ENCODE measurements at regions not wholly inside any gene's neighbourhood (a gene's known extent, or its start where the extent isn't known, plus 50 kb on each side); places are given as distances from the start of the nearest gene placed in this dataset.

DNA sequence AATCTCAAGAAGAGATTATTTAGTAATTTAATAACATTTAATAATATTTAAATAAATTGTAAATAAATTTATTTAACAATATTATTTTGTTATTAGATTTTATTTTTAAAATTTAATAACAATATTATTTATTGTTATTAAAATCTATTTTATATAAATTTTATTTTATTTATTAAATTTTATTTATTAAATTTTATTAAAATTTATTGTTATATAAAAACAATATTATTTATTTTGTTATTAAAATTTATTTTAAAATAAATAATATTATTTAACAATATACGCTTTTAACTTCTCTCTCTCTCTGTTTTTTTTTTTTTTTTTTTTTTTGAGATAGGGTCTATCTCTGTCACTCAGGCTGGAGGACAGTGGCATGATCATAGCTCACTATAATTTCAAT is 347.1 kb upstream of the LRRC7 start:
- TF ChIP-seq GLIS3 (CRISPR knock-in tag; IDR thresholded peaks at IDR 0.05) (no peak), ZNF70 (CRISPR knock-in tag; IDR thresholded peaks at IDR 0.05) (no peak), ISL1 (CRISPR knock-in tag; IDR thresholded peaks at IDR 0.05) (no peak), ESRRG (CRISPR knock-in tag; IDR thresholded peaks at IDR 0.05) (no peak), SNAI2 (CRISPR knock-in tag; IDR thresholded peaks at IDR 0.05) (no peak), TOX (CRISPR knock-in tag; IDR thresholded peaks at IDR 0.05; ENCODE audit: borderline replicate concordance) (no peak), ZNF565 (CRISPR knock-in tag; conservative IDR thresholded peaks at IDR 0.05; ENCODE audit: low read depth) (no peak)
- TF ChIP-seq, protein P1, sequence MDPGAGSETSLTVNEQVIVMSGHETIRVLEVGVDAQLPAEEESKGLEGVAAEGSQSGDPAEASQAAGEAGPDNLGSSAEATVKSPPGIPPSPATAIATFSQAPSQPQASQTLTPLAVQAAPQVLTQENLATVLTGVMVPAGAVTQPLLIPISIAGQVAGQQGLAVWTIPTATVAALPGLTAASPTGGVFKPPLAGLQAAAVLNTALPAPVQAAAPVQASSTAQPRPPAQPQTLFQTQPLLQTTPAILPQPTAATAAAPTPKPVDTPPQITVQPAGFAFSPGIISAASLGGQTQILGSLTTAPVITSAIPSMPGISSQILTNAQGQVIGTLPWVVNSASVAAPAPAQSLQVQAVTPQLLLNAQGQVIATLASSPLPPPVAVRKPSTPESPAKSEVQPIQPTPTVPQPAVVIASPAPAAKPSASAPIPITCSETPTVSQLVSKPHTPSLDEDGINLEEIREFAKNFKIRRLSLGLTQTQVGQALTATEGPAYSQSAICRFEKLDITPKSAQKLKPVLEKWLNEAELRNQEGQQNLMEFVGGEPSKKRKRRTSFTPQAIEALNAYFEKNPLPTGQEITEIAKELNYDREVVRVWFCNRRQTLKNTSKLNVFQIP (CRISPR knock-in tag; IDR thresholded peaks at IDR 0.05; ENCODE audit: borderline replicate concordance, low read depth) = no peak
- ATAC-seq = no peak

DNA sequence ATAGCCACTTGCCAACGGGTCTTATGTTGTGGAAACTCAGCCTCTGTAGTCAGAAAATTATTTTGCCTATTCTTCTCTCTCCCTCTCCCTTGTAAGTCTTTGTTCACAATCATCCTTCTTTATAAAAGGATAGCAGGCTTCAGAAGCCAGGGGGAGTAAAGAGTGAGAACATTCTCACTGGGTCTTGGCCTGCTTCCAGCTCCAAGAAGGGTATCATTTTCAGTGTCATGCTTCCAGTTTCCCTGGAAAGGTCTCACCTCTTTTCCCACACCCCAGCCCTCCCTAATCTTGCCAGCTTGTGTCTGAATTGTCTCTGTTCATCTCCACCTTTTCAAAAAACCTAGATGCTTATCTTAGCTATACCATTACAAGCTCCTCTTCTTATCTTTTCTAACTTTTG is 346.2 kb upstream of the LRRC7 start:
- ATAC-seq = no peak
- TF ChIP-seq, protein P2, sequence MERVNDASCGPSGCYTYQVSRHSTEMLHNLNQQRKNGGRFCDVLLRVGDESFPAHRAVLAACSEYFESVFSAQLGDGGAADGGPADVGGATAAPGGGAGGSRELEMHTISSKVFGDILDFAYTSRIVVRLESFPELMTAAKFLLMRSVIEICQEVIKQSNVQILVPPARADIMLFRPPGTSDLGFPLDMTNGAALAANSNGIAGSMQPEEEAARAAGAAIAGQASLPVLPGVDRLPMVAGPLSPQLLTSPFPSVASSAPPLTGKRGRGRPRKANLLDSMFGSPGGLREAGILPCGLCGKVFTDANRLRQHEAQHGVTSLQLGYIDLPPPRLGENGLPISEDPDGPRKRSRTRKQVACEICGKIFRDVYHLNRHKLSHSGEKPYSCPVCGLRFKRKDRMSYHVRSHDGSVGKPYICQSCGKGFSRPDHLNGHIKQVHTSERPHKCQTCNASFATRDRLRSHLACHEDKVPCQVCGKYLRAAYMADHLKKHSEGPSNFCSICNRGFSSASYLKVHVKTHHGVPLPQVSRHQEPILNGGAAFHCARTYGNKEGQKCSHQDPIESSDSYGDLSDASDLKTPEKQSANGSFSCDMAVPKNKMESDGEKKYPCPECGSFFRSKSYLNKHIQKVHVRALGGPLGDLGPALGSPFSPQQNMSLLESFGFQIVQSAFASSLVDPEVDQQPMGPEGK (CRISPR knock-in tag; IDR thresholded peaks at IDR 0.05; ENCODE audit: borderline replicate concordance) = no peak
- TF ChIP-seq PPARA (CRISPR knock-in tag; IDR thresholded peaks at IDR 0.05; ENCODE audit: borderline replicate concordance) (no peak), SNAI2 (CRISPR knock-in tag; IDR thresholded peaks at IDR 0.05) (no peak), ZC3H10 (CRISPR knock-in tag; IDR thresholded peaks at IDR 0.05) (no peak), ESRRG (CRISPR knock-in tag; IDR thresholded peaks at IDR 0.05) (no peak), RARB (CRISPR knock-in tag; IDR thresholded peaks at IDR 0.05) (no peak), TCF4 (CRISPR knock-in tag; IDR thresholded peaks at IDR 0.05; ENCODE audit: borderline replicate concordance) (no peak), TOX (CRISPR knock-in tag; IDR thresholded peaks at IDR 0.05; ENCODE audit: borderline replicate concordance) (no peak), ISL1 (CRISPR knock-in tag; IDR thresholded peaks at IDR 0.05) (no peak), ZFP3 (CRISPR knock-in tag; IDR thresholded peaks at IDR 0.05) (no peak), ZFP30 (CRISPR knock-in tag; IDR thresholded peaks at IDR 0.05) (no peak), ARNTL (CRISPR knock-in tag; IDR thresholded peaks at IDR 0.05; ENCODE audit: borderline replicate concordance, low read depth) (no peak), BACH2 (CRISPR knock-in tag; IDR thresholded peaks at IDR 0.05; ENCODE audit: borderline replicate concordance) (no peak), GLIS3 (CRISPR knock-in tag; IDR thresholded peaks at IDR 0.05) (no peak)
- TF ChIP-seq, protein P3, sequence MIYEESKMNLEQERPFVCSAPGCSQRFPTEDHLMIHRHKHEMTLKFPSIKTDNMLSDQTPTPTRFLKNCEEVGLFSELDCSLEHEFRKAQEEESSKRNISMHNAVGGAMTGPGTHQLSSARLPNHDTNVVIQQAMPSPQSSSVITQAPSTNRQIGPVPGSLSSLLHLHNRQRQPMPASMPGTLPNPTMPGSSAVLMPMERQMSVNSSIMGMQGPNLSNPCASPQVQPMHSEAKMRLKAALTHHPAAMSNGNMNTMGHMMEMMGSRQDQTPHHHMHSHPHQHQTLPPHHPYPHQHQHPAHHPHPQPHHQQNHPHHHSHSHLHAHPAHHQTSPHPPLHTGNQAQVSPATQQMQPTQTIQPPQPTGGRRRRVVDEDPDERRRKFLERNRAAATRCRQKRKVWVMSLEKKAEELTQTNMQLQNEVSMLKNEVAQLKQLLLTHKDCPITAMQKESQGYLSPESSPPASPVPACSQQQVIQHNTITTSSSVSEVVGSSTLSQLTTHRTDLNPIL (CRISPR knock-in tag; IDR thresholded peaks at IDR 0.05; ENCODE audit: low read depth) = no peak
- TF ChIP-seq, protein P1 (CRISPR knock-in tag; IDR thresholded peaks at IDR 0.05; ENCODE audit: borderline replicate concordance, low read depth) = no peak
- TF ChIP-seq, protein P4, sequence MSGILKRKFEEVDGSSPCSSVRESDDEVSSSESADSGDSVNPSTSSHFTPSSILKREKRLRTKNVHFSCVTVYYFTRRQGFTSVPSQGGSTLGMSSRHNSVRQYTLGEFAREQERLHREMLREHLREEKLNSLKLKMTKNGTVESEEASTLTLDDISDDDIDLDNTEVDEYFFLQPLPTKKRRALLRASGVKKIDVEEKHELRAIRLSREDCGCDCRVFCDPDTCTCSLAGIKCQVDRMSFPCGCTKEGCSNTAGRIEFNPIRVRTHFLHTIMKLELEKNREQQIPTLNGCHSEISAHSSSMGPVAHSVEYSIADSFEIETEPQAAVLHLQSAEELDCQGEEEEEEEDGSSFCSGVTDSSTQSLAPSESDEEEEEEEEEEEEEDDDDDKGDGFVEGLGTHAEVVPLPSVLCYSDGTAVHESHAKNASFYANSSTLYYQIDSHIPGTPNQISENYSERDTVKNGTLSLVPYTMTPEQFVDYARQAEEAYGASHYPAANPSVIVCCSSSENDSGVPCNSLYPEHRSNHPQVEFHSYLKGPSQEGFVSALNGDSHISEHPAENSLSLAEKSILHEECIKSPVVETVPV (CRISPR knock-in tag; IDR thresholded peaks at IDR 0.05) = no peak

DNA sequence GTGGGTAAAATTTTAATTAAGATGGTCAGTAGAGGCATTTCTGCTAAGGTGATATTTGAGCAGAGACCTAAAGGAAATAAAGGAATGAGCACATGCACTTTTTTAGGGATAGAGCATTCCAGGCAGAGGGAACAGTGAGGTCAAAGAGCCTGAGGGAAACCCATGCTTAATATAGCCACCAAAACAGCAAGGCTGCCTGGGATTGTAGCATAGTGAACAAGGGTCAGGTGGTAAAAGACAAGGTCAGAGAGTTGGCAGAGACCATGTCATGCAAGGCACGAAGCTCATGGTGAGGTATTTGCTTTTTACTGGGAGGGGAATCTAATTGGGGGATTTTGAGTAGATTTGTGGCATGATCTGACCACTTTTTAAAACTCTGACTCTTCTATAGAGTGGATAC is 344.6 kb upstream of the LRRC7 start:
- TF ChIP-seq ZNF8 (CRISPR knock-in tag; IDR thresholded peaks at IDR 0.05) = no peak
- TF ChIP-seq TOX (CRISPR knock-in tag; IDR thresholded peaks at IDR 0.05; ENCODE audit: borderline replicate concordance) = no peak
- TF ChIP-seq ESRRG (CRISPR knock-in tag; IDR thresholded peaks at IDR 0.05) = no peak
- ATAC-seq = no peak

DNA sequence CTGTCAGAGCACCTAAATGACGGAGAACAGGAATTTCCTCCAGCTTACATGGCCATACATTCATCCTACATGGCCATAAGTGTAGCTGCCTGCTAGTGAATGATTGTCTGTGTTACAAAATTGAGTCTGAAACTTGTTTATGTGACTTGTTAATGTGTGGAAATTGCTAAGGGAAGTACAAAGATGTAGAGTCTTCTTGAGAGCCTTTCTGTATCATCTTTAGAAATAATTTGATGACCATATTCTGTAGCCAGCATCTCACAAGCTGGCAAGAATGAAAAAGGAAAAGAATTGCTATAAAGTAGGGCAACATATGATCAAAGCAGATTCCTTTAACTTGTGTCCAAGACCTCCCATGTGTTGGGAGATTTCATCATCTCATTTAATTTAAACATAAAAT is 339.2 kb upstream of the LRRC7 start:
- ATAC-seq = no peak
- TF ChIP-seq CSDC2 (CRISPR knock-in tag; IDR thresholded peaks at IDR 0.05) (no peak), ZNF8 (CRISPR knock-in tag; IDR thresholded peaks at IDR 0.05) (no peak), ESRRG (CRISPR knock-in tag; IDR thresholded peaks at IDR 0.05) (no peak)
